ENCODE measurements at regions not wholly inside any gene's neighbourhood (a gene's known extent, or its start where the extent isn't known, plus 50 kb on each side); places are given as distances from the start of the nearest gene placed in this dataset.

DNA sequence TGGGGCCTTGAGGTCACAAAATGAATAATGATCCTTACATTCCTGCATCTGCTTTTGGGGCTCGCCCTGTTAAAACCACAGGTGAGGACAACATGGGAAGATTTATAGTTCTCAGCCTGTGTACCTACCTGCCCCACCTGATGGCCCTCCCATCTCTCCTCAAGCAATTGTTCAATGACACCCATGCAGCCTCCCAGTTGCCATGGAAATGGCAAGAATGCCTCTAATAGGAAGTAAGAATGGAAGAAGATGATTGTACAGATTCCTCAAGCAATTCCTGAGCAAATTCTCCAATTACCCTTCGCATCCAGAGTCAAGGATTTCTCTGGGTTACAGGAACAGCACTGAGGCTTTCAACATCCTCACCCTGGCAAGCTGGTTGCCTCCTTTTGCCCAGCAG, 78.6 kb upstream of the CCL2 start:
- TF ChIP-seq, protein P1, sequence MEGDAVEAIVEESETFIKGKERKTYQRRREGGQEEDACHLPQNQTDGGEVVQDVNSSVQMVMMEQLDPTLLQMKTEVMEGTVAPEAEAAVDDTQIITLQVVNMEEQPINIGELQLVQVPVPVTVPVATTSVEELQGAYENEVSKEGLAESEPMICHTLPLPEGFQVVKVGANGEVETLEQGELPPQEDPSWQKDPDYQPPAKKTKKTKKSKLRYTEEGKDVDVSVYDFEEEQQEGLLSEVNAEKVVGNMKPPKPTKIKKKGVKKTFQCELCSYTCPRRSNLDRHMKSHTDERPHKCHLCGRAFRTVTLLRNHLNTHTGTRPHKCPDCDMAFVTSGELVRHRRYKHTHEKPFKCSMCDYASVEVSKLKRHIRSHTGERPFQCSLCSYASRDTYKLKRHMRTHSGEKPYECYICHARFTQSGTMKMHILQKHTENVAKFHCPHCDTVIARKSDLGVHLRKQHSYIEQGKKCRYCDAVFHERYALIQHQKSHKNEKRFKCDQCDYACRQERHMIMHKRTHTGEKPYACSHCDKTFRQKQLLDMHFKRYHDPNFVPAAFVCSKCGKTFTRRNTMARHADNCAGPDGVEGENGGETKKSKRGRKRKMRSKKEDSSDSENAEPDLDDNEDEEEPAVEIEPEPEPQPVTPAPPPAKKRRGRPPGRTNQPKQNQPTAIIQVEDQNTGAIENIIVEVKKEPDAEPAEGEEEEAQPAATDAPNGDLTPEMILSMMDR (IDR thresholded peaks at IDR 0.05) = no peak
- TF ChIP-seq POLR2A (IDR thresholded peaks at IDR 0.05) = no peak

Measured in Peyer's patch (tissue), 4 donors.